Body of pancreas (tissue), 4 donors: ENCODE measurements at regions not wholly inside any gene's neighbourhood (a gene's known extent, or its start where the extent isn't known, plus 50 kb on each side); places are given as distances from the start of the nearest gene placed in this dataset.
"Not testable (repeated sequence)": the region's sequence is repeated elsewhere in the genome, so short reads cannot be mapped to it uniquely, and the experiment has no call there.

Experiments used
- ATAC-seq: fragments of 150-250 bp; one replicate; pipeline ENCODE4 v1.9.1; 2016
- DNase-seq, 4 donors: peaks; one replicate each; pipeline ENCODE4 v3.0.0-alpha.2; 2019
- H3K27ac ChIP-seq, 4 donors: fragments of 200-600 bp; sonication (generic); 1 replicate in 3 of 4; 2 replicates in 1 of 4; pipeline versions ENCODE4 v1.5.1 to v1.6.1; 2016 to 2019; ENCODE audit warnings: mild to moderate bottlenecking in 1 of 4, mixed read lengths in 1 of 4, moderate library complexity in 1 of 4
- H3K27me3 ChIP-seq, 2 donors: fragments of 200-600 bp; sonication (generic); one replicate each; pipeline ENCODE4 v1.6.0; 2016; ENCODE audit warnings: mild to moderate bottlenecking in 1 of 2
- H3K36me3 ChIP-seq, 2 donors: fragments of 200-600 bp; sonication (generic); replicated peaks in 1 of 2; 2 replicates each; pipeline ENCODE4 v1.5.1; 2016; ENCODE audit warnings: low read depth in 2 of 2; ENCODE audit not compliant: insufficient read depth in 1 of 2
- H3K4me1 ChIP-seq: fragments of 200-600 bp; sonication (generic); one replicate; pipeline ENCODE4 v1.6.0; 2016
- H3K4me3 ChIP-seq, 2 donors: fragments of 200-600 bp; sonication (generic); 1 replicate in 1 of 2; 2 replicates in 1 of 2; pipeline ENCODE4 v1.5.1; 2016 to 2019
- H3K9me3 ChIP-seq, 3 donors: fragments of 200-600 bp; sonication (generic); 1 replicate in 2 of 3; 2 replicates in 1 of 3; pipeline ENCODE4 v1.5.1; 2016
- CTCF ChIP-seq, 7 experiments: fragments of 450-650 bp in 4 of 7; fragments of 200-600 bp in 3 of 7; sonication (generic) in 3 of 7; IDR thresholded peaks; one replicate each; pipeline ENCODE4 v1.5.1; 2016 to 2019; ENCODE audit warnings: antibody characterized with exemption in 7 of 7
- POLR2A ChIP-seq, 3 donors: fragments of 450-650 bp; IDR thresholded peaks; one replicate each; pipeline ENCODE4 v1.6.1; 2016; ENCODE audit warnings: antibody characterized with exemption in 3 of 3, mild to moderate bottlenecking in 2 of 3
- WGBS, 2 donors: methylation state at CpG; one replicate each; pipeline ENCODE4 v1.1.5; 2017; 5-methylcytosine and 5-hydroxymethylcytosine counted together
- intact Hi-C: fragments of 100-400 bp; cut with DNase I; formaldehyde crosslinking; loops from one replicate; pipeline ENCODE4 v1.15.1; 2023

GRCh38 chr11:106568632-106569031 lies 449.6 kb downstream of the GUCY1A2 start:
- no peaks in the 10 kb centered on the region for H3K27me3 ChIP-seq
- no peaks in the 10 kb centered on the region for H3K4me1 ChIP-seq
- DNase-seq (no peak), ATAC-seq (no peak)
- 90% methylated on average over 3 of the region's 3 CpGs for WGBS, 2 donors
- H3K27ac ChIP-seq = no peak overlapping the region
- H3K9me3 ChIP-seq = no peaks in the 10 kb centered on the region
- no peak for TF ChIP-seq POLR2A (IDR thresholded peaks at IDR 0.05)
- TF ChIP-seq CTCF (IDR thresholded peaks at IDR 0.05) = no peak
- H3K4me3 ChIP-seq = no peak overlapping the region
- intact Hi-C loops = no loop called here
- no peaks in the 10 kb centered on the region for H3K36me3 ChIP-seq

DNA sequence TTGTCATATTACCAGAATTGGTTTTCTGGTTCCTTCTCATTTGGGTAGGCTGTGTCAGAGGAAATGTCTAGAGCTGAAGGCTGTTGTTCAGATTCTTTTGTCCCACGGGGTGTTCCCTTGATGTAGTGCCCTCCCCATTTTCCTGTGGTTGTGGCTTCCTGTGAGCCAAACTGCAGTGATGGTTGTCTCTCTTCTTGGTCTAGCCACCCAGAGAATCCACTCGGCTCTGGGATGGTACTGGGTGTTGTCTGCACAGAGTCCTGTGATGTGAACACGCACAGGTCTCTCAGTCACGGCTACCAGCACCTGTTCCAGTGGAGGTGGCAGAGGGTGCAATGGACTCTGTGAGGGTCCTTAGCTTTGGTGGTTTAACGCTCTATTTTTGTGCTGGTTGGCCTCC lies 440.9 kb downstream of the GUCY1A2 start:
- 76 to 97% methylated on average over 5 of the region's 5 CpGs for WGBS, 2 donors
- H3K9me3 ChIP-seq, intact Hi-C loops: not testable (repeated sequence)

DNA sequence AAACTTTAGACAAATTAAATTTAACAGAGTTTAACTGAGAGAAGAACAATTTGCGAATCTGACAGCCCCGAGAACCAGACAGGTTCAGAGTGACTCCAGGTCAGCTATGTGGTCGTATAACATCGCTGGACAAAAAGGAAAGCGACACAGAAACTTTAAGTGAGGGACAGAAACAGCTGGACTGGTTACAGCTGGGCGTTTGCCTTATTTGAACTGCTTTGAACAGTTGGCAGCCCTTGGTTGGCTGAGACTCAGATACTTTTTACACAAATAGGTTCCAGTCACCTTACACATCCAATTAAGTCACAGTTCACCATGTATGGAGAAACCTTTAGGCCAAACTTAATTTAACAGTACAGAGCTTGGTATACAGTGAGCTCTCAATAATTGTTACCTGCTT lies 436.9 kb downstream of the GUCY1A2 start:
- Histone ChIP-seq H3K4me3 (no peak overlapping the region), H3K27me3 (no peaks in the 10 kb centered on the region), H3K36me3 (no peaks in the 10 kb centered on the region), H3K9me3 (no peaks in the 10 kb centered on the region), H3K4me1 (no peaks in the 10 kb centered on the region), H3K27ac (no peak overlapping the region)
- 43 to 54% methylated on average over 6 of the region's 6 CpGs for WGBS, 2 donors
- ATAC-seq (no peak), DNase-seq (peak; percentile 10 to 44 (median 15))
- no peak for TF ChIP-seq CTCF (IDR thresholded peaks at IDR 0.05)
- TF ChIP-seq POLR2A (IDR thresholded peaks at IDR 0.05) = no peak
- intact Hi-C loops = no loop called here

More for the DNA sequence above, 440.9 kb downstream of the GUCY1A2 start:
- ATAC-seq, H3K27me3 ChIP-seq, H3K4me3 ChIP-seq, H3K4me1 ChIP-seq, DNase-seq, H3K27ac ChIP-seq, H3K36me3 ChIP-seq: not testable (repeated sequence)

GRCh38 chr11:106585061-106585460 lies 433.2 kb downstream of the GUCY1A2 start:
- H3K9me3 ChIP-seq = no peaks in the 10 kb centered on the region
- DNase-seq = no peak
- no peak for ATAC-seq
- H3K4me1 ChIP-seq = no peaks in the 10 kb centered on the region
- 89 to 90% methylated on average over 5 of the region's 5 CpGs for WGBS, 2 donors
- TF ChIP-seq CTCF (IDR thresholded peaks at IDR 0.05) = peak in 1 of 7 experiments; percentile 6
- no peak for TF ChIP-seq POLR2A (IDR thresholded peaks at IDR 0.05)
- no peaks in the 10 kb centered on the region for H3K36me3 ChIP-seq
- no peak overlapping the region for H3K4me3 ChIP-seq
- intact Hi-C loops = no loop called here
- no peak overlapping the region for H3K27ac ChIP-seq
- no peaks in the 10 kb centered on the region for H3K27me3 ChIP-seq

- WGBS, 2 donors = 80 to 81% methylated on average over 6 of the region's 6 CpGs
- no peak for TF ChIP-seq CTCF (IDR thresholded peaks at IDR 0.05)
- TF ChIP-seq POLR2A (IDR thresholded peaks at IDR 0.05) = no peak
- H3K27ac ChIP-seq = no peak overlapping the region
- H3K36me3 ChIP-seq = no peaks in the 10 kb centered on the region
- H3K9me3 ChIP-seq = no peaks in the 10 kb centered on the region
- intact Hi-C loops = no loop called here
- DNase-seq (no peak), ATAC-seq (no peak)
- H3K27me3 ChIP-seq = no peaks in the 10 kb centered on the region
- no peaks in the 10 kb centered on the region for H3K4me1 ChIP-seq
- H3K4me3 ChIP-seq = no peak overlapping the region
Observed at GRCh38 chr11:106594751-106595351, 423.4 kb downstream of the GUCY1A2 start.
